ENCODE measurements at regions not wholly inside any gene's neighbourhood (a gene's known extent, or its start where the extent isn't known, plus 50 kb on each side); places are given as distances from the start of the nearest gene placed in this dataset.

- Histone ChIP-seq H2AFZ (ENCODE audit: low read length) (no peak overlapping the region), H4K20me1 (ENCODE audit: insufficient read depth, low read length) (no peaks in the 10 kb centered on the region), H3K4me2 (ENCODE audit: low read depth, low read length) (no peak overlapping the region), H3K4me3 (replicated peaks in 1 of 3; ENCODE audit: insufficient read depth in 1 of 3, low read depth in 2 of 3, low read length in 3 of 3) (no peak overlapping the region), H3K9me3 (ENCODE audit: low read length) (peaks cover 15% of the 10 kb centered on the region; the same call in 1 of the 2 replicates), H3K9ac (ENCODE audit: insufficient read depth, low read depth, low read length) (no peak overlapping the region), H3K4me1 (ENCODE audit: insufficient read depth, low read length) (no peaks in the 10 kb centered on the region), H3K27ac (ENCODE audit: extremely low read length, insufficient read depth, low read length) (no peak overlapping the region), H3K79me2 (ENCODE audit: insufficient read depth, low read length) (no peaks in the 10 kb centered on the region), H3K27me3 (ENCODE audit: control insufficient read depth in 1 of 2, insufficient read depth in 2 of 2, low read length in 2 of 2) (no peaks in the 10 kb centered on the region), H3K36me3 (replicated peaks in 1 of 2; ENCODE audit: control insufficient read depth in 1 of 2, insufficient read depth in 2 of 2, low read length in 2 of 2) (no peaks in the 10 kb centered on the region)
- in situ Hi-C loops (cut with HindIII; ENCODE audit: extremely low pct_ligation_motif_present, low pct_unique_long_range_greater_than_20kb): no loop called here
- ChIA-PET CTCF (ENCODE audit: low intra/inter-chr PET ratio, low total read pairs) (no interaction called here), POLR2A (no interaction called here)
- TF ChIP-seq KAT2B (IDR thresholded peaks at IDR 0.05; ENCODE audit: borderline replicate concordance, low read depth, low read length) (no peak), ZNF407 (CRISPR knock-in tag; IDR thresholded peaks at IDR 0.05; ENCODE audit: not compliant biosample characterization) (no peak), HINFP (CRISPR knock-in tag; IDR thresholded peaks at IDR 0.05; ENCODE audit: low read depth) (no peak), GPBP1L1 (CRISPR knock-in tag; IDR thresholded peaks at IDR 0.05) (no peak), ZNF607 (CRISPR knock-in tag; IDR thresholded peaks at IDR 0.05; ENCODE audit: borderline replicate concordance) (no peak), ZNF24 (IDR thresholded peaks at IDR 0.05) (no peak), ZNF672 (CRISPR knock-in tag; IDR thresholded peaks at IDR 0.05) (no peak), ZFP90 (CRISPR knock-in tag; IDR thresholded peaks at IDR 0.05; ENCODE audit: borderline replicate concordance) (no peak)
- no peak for FAIRE-seq
- ATAC-seq: no peak
- intact Hi-C loops (cut with micrococcal nuclease; ENCODE audit: unreplicated experiment): no loop called here
- no TSS peak for BruUV-seq (replicated peaks)
- DNase-seq (ENCODE audit: low spot score): no peak
These were observed 123.9 kb upstream of the DCC start for GRCh38 chr18:52216109-52216508.

Measured in HepG2 (cell line).